ENCODE measurements at regions not wholly inside any gene's neighbourhood (a gene's known extent, or its start where the extent isn't known, plus 50 kb on each side); places are given as distances from the start of the nearest gene placed in this dataset.

- DNase-seq (ENCODE audit: low read depth, low spot score): no peak
- H3K9me1 ChIP-seq (replicated peaks; ENCODE audit: control insufficient read depth, extremely low read depth, insufficient read depth, low read length): no peaks in the 10 kb centered on the region
- H4K20me1 ChIP-seq (replicated peaks; ENCODE audit: control insufficient read depth, extremely low read depth, insufficient read depth, low read length): no peaks in the 10 kb centered on the region
- TF ChIP-seq GATA2 (IDR thresholded peaks at IDR 0.05; ENCODE audit: insufficient read depth, insufficient read length, low read depth, low read length) (no peak), POLR2AphosphoS5 (IDR thresholded peaks at IDR 0.05; ENCODE audit: insufficient read depth, low read depth, low read length) (no peak), MYC (IDR thresholded peaks at IDR 0.05; ENCODE audit: low read depth, low read length) (no peak), JUN (IDR thresholded peaks at IDR 0.05; ENCODE audit: borderline replicate concordance, insufficient read depth, insufficient read length, low read depth) (no peak), MAX (IDR thresholded peaks at IDR 0.05; ENCODE audit: insufficient read depth, insufficient read length) (no peak)
- peaks cover 0 to 3% of the 10 kb centered on the region in 2 experiments for H3K27me3 ChIP-seq (ENCODE audit: control insufficient read depth in 2 of 2, insufficient read depth in 2 of 2, low read length in 2 of 2)
- H3K9me3 ChIP-seq (replicated peaks; ENCODE audit: control insufficient read depth, insufficient read depth, low read length): no peaks in the 10 kb centered on the region
- dilution Hi-C loops (cut with MboI; ENCODE audit: extremely low pct_ligation_motif_present, low sequenced_read_pairs): no loop called here
- FAIRE-seq: no peak
- POLR2A ChIA-PET: no interaction called here
- no peak overlapping the region for H3K4me3 ChIP-seq (replicated peaks in 1 of 3; ENCODE audit: insufficient read depth in 1 of 3, low read depth in 1 of 3, low read length in 3 of 3)
- H3K79me2 ChIP-seq (ENCODE audit: control insufficient read depth, insufficient read depth, low read length): no peaks in the 10 kb centered on the region
- H3K36me3 ChIP-seq (ENCODE audit: control insufficient read depth in 2 of 2, extremely low read depth in 1 of 2, insufficient read depth in 2 of 2, low read length in 2 of 2): no peaks in the 10 kb centered on the region
- H3K9ac ChIP-seq (replicated peaks; ENCODE audit: extremely low read depth, insufficient read depth, low read length): no peak overlapping the region
- CTCF ChIA-PET: interaction anchor here (1.2 kb wide), 1 partner anchor 21 kb away, joined by 3 read pairs; no protein-coding TSS in a partner anchor
- H3K4me1 ChIP-seq (ENCODE audit: control insufficient read depth, extremely low read depth, insufficient read depth, low read length): no peaks in the 10 kb centered on the region
- H3K27ac ChIP-seq (ENCODE audit: insufficient read depth, low read depth, low read length): no peak overlapping the region
- no TSS peak for BruUV-seq (replicated peaks)
- H2AFZ ChIP-seq (ENCODE audit: low read depth, low read length): no peak overlapping the region
- intact Hi-C loops (cut with micrococcal nuclease): no loop called here
- H3K4me2 ChIP-seq (ENCODE audit: insufficient read depth, low read length): no peak overlapping the region
These were observed 123.9 kb downstream of the UNC5CL start for GRCh38 chr6:40915165-40915564.

- H3K9ac ChIP-seq (replicated peaks; ENCODE audit: extremely low read depth, insufficient read depth, low read length): no peak overlapping the region
- DNase-seq (ENCODE audit: low read depth, low spot score): no peak
- TF ChIP-seq EZH2 (IDR thresholded peaks at IDR 0.05; ENCODE audit: borderline replicate concordance, low read depth, low read length, severe bottlenecking) (no peak), FOS (IDR thresholded peaks at IDR 0.05; ENCODE audit: borderline replicate concordance, insufficient read depth, low read length) (no peak), MAX (IDR thresholded peaks at IDR 0.05; ENCODE audit: insufficient read depth, insufficient read length) (no peak), MYC (IDR thresholded peaks at IDR 0.05; ENCODE audit: low read depth, low read length) (no peak), JUN (IDR thresholded peaks at IDR 0.05; ENCODE audit: borderline replicate concordance, insufficient read depth, insufficient read length, low read depth) (no peak), CTCF (IDR thresholded peaks at IDR 0.05; ENCODE audit: extremely low read depth in 1 of 2, insufficient read depth in 1 of 2, low read depth in 1 of 2, low read length in 2 of 2) (no peak), GATA2 (IDR thresholded peaks at IDR 0.05; ENCODE audit: insufficient read depth, insufficient read length, low read depth, low read length) (no peak), POLR2A (IDR thresholded peaks at IDR 0.05; ENCODE audit: low read depth, low read length) (no peak), POLR2AphosphoS5 (IDR thresholded peaks at IDR 0.05; ENCODE audit: insufficient read depth, low read depth, low read length) (no peak)
- H4K20me1 ChIP-seq (replicated peaks; ENCODE audit: control insufficient read depth, extremely low read depth, insufficient read depth, low read length): no peaks in the 10 kb centered on the region
- H2AFZ ChIP-seq (ENCODE audit: low read depth, low read length): no peak overlapping the region
- intact Hi-C loops (cut with micrococcal nuclease) (no loop called here), dilution Hi-C loops (cut with MboI; ENCODE audit: extremely low pct_ligation_motif_present, low sequenced_read_pairs) (no loop called here)
- no peak overlapping the region for H3K4me3 ChIP-seq (replicated peaks in 1 of 3; ENCODE audit: insufficient read depth in 1 of 3, low read depth in 1 of 3, low read length in 3 of 3)
- CTCF ChIA-PET: interaction anchor here (1.2 kb wide), 1 partner anchor 20 kb away, joined by 3 read pairs; no protein-coding TSS in a partner anchor
- H3K9me1 ChIP-seq (replicated peaks; ENCODE audit: control insufficient read depth, extremely low read depth, insufficient read depth, low read length): no peaks in the 10 kb centered on the region
- POLR2A ChIA-PET: no interaction called here
- H3K4me1 ChIP-seq (ENCODE audit: control insufficient read depth, extremely low read depth, insufficient read depth, low read length): no peaks in the 10 kb centered on the region
- H3K4me2 ChIP-seq (ENCODE audit: insufficient read depth, low read length): no peak overlapping the region
- BruUV-seq (replicated peaks): no TSS peak
- FAIRE-seq: no peak
- no peaks in the 10 kb centered on the region for H3K79me2 ChIP-seq (ENCODE audit: control insufficient read depth, insufficient read depth, low read length)
- H3K27me3 ChIP-seq (ENCODE audit: control insufficient read depth in 2 of 2, insufficient read depth in 2 of 2, low read length in 2 of 2): peaks cover 0 to 3% of the 10 kb centered on the region in 2 experiments
- H3K9me3 ChIP-seq (replicated peaks; ENCODE audit: control insufficient read depth, insufficient read depth, low read length): no peaks in the 10 kb centered on the region
- H3K27ac ChIP-seq (ENCODE audit: insufficient read depth, low read depth, low read length): no peak overlapping the region
- H3K36me3 ChIP-seq (ENCODE audit: control insufficient read depth in 2 of 2, extremely low read depth in 1 of 2, insufficient read depth in 2 of 2, low read length in 2 of 2): no peaks in the 10 kb centered on the region
These were observed 125.0 kb downstream of the UNC5CL start for GRCh38 chr6:40914005-40914404.
